NCI-H1694 treated with DMSO at 0.1 percent for 48 hours (cell line): ENCODE measurements at regions not wholly inside any gene's neighbourhood (a gene's known extent, or its start where the extent isn't known, plus 50 kb on each side); places are given as distances from the start of the nearest gene placed in this dataset.
A peak's percentile ranks its signal among the peaks of the same experiment; 100 is the strongest.

Experiments
- DNase-seq: peaks from one replicate; lab custom pipeline; 2025; lab: John Stamatoyannopoulos, UW

DNA sequence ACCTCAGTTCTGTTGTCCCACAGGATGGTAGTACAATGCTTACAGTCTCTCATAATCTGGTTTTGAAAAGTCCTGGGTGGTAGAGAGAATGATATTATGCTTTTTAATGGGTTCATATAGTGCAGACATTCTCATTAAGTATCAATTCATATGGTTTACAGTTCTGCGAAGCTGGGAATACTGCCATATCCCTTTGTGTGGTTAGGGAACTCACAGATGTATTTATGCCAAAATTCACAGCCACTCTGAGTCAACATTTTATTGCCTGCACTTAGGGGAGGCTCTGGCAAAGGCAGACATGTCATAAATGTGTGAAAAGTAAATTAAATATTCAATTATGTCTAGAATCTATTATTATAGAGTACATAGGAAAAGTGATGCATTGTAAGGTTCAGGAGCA is 808.2 kb downstream of the SUCLG1 start:
- peak; percentile 84 for DNase-seq

DNA sequence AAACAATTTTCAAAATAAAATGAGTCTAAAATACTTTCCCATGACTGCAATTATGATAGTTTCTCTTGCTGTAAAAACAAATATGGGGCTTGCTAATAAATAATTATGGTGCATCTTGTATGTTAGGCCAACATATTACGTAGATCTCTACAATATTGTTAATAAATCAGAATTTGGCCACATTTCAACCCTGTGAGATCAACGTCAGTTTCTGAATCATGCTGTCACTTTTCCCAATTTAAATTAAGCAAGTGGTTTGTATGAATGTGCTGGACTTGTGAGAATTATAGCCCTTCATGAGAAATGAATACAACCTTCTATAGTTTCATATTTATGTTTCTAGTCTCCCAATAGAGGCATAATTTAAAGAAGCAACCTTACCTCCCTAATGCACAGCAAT is 808.9 kb downstream of the SUCLG1 start:
- DNase-seq, result no peak

DNA sequence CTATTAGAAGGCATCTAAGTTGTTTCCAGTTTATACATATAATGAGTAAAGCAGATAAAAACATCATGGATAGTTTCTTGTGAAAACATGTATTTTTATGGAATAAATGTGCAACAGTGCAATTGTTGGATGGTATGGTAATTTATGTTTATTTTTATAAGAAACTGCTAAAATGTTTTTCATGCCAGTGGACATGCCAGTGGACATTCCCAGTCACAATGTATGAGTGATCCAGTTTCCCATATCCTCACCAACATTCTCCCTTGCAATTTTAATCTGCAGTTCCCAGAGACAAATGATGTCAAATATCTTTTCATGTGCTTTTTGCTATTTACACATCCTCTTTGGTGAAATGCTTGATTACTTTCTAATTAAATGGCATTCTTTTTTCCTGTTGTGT is 818.6 kb downstream of the SUCLG1 start:
- no peak for DNase-seq

DNA sequence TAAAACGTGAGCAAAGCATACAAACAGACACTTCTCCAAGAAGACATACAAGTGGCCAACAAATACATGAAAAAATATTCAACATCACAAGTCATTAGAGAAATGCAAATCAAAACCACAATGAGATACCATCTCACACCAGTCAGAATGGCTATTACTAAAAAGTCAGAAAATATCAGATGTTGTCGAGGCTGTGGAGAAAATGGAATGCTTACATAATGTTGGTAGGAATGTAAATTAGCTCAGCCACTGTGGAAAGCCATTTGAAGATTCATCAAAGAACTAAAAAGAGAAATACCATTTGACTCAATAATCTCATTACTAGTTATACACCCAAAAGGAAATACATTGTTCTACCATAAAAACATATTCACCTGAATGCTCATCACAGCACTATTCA is 825.7 kb downstream of the SUCLG1 start:
- no peak for DNase-seq

DNA sequence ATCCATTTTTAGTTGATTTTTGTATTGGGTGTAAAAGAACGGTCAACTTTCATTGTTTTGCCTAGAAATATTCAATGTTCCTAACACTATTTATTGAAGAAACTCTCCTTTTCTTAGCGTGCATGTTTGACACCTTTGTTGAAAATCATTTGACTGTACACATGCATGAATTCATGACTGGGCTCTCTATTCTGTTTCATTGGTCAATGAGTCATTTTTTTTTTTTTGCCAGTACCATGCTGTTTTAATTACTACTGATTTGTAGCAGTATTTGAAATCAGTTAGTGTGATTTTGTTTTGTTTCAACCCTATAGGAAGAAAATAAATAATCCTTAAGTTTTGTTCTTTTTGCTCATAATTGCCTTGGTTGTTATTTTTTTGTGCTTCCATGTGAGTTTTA is 828.7 kb downstream of the SUCLG1 start:
- DNase-seq, result no peak

DNA sequence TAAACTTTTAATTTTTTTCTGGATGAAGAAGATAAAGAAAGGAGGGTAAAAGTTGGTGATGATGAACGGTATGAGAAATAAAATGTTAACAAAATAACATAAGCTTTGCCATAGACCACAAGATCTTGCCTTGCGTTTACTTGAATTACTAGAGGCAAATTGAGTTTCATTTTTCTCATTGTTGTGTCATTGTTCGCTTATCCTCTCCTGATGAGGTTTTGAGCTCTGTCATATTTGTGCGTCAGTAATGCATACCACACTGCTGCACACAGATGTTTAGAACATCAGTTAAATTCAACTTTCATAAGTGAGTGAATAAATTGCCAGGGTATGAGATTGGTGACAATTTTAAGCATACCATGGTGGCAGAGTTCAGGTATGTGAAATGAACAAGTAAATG is 843.6 kb downstream of the SUCLG1 start:
- DNase-seq, result no peak

DNA sequence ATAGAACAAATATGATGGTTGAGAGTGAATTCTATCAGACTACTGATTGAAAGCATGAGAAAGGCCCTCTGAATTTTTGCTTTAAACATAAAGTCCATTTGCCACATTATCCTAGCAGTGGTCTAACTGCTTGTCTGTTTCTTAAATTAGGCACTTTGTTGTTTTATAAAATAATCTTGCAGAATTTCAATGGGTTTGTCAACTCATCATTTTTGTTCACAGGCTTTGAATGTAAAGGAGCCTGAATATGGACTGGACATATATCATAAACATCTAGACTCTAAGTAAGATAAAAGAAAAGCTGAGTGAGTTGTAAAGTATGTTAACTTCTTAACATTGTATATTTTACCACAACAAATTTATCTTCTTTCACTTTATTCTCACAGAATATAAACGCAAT is 845.9 kb downstream of the SUCLG1 start:
- DNase-seq, result no peak

DNA sequence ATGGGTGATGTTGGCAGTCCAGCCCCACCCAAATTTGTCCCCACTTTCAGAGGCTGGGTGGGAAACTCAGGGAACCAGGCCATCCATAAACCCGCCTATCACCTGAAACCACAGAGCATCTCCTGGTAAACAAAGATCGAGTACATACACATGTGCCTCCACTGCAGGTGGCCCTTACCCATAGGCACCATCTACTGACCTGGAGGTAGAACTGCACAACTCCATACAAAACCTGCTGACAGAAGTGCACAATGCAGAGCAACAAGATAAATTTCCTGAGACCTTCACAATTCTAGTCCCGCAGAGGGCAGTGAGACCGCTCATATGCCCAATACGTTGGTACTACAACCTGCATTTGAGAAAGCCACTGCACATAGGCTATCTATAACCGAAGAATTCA is 856.3 kb downstream of the SUCLG1 start:
- DNase-seq, result no peak

DNA sequence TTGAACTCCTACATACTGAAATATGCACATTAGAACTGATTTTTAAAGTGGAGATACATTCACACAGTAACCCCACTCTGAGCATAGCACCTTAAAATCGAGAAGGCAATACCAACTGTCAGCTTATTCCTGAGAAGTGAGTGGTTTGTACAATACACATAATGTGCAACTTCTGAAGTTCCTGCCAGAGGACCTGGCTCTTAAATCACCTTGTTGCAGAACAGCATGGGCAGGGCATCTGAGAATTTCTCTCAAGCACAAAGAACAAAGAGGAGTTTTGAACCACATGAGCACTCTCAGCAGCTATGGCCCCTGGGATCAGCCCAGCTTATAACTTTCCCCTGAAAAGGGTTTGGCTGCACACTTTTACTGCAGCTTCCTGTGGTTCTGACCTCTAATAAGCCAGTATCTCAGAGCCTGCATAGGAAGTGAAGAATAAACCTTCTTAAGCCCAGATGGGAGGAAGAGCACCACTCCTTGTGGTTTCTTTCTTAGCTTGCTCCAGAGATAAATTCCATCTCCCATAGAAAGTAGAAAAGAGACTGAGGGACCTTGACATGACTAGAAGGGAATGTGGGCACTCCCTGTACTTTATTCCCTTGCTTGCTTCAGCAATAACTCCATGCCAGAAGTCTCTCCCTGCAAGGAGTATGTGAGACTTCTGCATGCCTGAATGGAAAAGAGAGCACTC is 862.3 kb downstream of the SUCLG1 start:
- DNase-seq, result no peak

DNA sequence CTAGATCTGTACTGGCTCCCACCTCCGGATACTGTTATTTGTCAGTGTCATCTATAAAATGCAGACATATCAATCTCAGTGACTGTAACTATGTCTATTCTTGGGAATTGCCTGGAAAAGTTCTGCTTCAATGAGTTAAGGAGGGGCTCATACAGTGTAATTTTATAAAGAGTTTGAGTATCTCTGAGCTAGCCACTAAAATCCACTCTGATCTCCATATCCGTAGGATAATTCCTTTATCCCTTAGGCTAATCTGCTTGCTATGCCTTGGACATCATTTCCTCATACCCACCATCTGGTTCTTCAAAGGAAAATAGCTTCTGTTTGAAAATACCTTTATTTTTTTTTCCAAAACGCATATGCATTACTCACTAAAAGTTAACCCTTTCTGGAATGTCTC is 863.2 kb downstream of the SUCLG1 start:
- DNase-seq, result no peak

DNA sequence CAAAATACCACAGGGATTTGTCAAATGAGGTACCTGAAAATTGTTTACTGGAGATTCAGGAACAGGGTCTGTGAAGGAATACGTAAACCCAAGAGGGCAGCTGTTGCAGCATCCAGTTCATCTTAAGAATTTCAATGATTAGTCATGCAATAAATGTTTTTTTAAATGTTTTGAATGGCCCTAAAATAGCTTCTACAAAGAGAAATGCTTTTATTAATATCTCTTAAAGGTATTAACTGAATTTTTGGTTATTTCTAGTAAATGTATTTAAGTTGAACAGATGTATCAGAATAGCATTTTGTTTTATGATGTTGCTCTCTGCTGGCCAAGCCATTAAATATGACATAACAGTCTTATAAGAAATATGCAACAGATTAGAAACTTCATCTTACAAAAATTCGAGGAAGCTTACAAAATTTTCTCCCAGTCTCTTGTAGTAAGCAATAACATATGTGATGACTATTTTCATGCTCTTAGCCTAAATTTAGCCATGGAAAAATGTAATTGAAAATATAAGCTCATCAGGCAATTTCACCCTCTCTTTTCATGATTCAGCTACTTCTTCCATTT is 863.9 kb downstream of the SUCLG1 start:
- DNase-seq, result no peak

DNA sequence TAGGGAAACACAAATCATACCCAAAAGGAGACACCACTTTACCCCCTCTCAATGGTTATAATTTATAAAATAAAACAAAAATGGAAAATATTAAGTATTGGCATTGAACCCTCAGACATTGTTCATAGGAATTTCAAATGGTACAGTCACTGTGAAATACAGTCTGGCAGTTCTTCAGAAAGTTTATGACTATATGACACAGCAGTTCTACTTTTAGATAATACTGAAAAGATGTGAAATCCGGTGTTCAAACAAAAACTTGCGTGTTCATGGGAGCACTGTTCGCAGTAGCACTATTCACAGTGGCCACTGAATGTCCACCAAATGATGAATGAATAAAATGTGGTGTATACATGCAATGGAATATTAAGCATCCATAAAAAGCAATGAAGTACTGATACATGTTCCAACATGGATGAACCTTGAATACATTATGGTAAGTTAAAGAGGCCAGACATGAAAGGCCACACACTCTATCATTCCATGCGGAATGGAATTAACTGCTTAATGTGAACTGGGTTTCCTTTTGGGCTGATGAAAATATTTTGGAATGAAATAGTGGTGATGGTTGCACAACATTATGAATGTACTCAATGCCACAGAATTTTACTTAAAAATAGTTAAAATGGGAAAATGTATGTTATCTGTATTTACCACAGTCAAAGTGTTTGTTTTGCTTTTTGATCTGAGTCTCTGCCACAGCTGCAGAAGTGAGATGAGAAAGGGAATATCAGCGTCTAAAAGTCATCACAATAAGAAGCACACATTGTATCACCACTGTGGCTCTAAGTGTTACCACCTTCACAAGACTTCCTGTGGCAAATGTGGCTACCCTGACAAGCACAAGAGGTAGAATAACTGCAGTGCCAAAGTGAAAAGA is 864.6 kb downstream of the SUCLG1 start:
- DNase-seq, result no peak

DNA sequence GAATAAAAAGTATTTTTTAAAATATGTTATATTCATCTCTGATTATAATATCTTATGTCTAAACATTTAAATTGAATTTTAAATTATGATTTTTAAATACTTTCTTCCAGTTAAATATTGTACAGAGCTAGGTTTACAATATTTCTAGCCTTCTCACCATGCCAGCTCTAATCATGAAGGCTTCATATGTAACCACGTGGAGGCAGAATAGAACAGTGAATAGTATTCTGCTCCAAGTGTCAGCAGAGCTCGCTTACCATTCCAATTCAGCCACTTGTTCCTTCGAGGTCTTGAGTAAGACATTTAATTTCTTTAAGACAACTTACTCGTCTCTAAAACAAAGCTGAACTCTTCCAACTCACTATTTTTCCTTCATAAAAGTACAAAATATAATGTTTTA is 871.8 kb downstream of the SUCLG1 start:
- no peak for DNase-seq

DNA sequence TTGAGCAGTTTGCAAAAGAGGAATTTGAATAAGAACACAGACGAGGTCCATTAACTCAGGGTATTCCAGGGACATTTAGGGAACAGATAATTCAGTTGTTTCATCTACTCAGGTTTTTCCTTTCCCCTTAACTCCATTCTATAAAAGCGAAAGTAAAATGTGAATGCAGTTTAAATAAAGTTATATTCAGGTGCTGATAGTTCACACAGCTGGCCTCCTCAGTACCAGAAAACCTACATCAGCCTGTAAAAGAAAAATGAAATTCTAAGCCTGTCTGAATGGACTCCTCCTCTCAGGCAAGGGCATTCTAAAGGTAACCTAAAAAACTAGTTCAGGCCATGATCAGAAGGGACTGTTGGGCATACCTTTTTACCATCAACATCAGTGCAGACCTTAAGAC is 873.8 kb downstream of the SUCLG1 start:
- DNase-seq, result no peak

DNA sequence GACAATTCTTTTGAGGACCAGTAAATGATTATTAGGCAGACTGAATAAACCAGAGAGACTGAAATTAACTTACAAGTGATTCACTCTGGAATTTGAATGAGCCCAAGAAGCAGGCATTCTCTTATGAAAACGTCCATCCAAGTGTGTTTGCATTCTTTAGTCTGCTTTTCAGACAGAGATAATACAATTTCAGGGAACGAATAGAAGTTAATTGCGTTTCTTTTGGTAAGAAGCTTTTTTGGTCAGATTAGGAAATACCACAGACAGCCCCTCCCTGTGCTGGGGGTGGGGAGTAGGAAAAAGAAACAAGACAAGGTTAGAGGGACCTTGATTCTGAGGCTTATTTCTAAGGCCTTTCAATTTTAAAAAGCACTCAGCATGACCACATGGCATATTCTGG is 874.4 kb downstream of the SUCLG1 start:
- no peak for DNase-seq

DNA sequence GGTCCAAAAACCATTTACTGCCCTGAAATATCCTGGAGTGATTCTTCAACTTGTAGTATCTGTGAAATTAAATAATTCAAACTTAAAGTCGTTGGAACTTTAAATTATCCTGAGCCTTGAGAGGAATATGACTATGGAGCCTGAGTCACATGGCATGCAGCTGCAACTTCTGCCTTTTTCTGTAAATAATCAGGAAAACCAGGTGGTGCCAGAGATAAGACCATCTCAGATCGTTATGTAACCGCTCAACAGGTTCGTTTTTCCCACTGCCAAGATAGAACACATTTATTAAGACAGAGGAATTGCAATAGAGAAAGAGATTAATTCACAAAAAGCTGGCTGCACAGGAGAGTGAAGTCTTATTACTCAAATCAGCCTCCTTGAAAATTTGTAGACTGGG is 876.5 kb downstream of the SUCLG1 start:
- DNase-seq, result no peak

DNA sequence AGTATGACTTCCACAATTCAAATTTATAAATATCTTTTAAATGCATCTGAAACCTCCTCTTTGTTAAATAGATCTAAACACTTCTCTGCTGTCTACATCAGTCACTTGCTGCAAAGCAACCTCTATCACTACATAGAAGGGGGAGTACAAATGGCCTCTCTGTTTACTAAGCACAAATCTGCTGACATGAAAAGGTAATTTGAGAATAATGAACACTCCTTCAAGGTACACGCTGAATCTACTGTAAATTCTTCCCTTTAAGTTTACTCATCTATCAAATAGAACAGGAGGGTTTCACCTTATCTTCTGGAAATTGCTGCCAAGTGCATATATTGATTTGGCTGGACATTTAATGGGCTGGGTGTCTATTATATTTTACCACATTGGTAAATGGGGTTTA is 879.6 kb downstream of the SUCLG1 start:
- DNase-seq, result no peak

DNA sequence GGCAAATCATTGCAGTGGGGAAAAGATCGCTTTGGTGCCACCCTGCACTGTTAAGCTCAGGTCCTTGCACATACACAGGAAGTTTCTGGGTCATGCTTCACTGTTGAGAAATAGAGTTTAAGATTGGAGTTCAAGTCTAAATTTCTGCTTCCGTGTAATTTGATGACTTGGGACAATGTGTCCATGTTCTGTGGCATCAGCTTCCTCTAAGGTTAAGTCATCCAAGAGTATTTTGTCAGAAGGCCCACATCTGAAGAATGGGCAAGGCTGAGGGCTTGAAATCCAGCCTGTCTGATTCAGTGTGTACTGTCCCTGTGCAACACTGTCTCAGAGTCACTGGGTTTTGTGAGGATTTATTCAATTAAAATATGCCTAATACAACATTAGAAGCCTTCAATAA is 880.7 kb downstream of the SUCLG1 start:
- DNase-seq, result no peak

DNA sequence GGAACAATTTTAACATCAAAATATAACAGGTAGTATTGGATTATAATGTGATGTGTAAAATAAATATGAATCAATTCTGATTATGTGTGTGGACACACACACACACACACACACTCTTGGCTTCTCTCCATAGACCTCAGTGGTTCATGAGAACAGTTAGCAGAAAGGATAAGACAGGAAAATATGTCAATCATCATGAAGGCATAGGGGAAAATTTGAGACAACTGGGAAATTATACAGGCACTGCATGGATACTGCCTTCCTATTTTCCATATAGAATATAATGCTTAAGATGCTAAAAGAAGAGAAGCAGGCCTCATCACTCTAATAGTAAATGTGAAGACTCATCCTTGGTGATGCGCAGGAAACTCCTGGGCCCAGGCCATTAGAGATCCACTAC is 884.5 kb downstream of the SUCLG1 start:
- DNase-seq, result no peak

DNA sequence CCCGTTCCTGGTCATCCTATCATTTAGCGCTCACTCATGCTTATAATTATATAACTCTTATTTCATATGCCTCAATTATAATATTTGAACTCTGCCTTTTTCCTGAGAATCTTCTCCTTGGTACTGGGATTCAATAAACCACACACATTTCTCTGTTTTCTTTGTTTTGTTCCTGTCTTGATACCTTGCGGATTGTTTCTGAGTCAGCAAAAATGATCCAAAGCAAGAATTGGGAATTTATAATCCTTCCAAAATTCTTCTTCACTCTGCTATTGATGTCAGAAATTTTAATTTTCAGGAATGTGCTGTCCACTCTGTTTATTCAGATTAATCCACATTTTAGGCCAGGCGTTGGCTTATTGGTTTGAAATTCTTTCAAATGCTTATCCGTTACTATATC is 886.0 kb downstream of the SUCLG1 start:
- DNase-seq, result no peak

DNA sequence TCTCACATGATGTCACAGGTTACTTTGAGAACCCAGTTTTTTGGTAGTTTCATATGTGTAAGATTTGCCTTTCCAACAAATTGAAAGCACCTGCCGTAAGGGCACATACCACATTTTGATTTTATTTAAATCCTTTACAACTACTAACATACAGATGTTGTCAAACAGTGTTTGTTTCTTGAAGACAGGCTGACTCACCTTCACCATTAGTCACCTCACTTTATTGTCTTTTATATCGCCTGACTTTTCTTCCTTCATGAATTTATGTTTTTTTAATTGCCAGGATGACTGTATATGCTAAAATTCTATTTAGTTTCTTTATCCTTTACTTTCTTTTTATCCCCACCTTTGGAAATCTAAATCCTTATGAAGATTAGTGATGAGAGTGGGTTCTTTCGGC is 886.7 kb downstream of the SUCLG1 start:
- no peak for DNase-seq

DNA sequence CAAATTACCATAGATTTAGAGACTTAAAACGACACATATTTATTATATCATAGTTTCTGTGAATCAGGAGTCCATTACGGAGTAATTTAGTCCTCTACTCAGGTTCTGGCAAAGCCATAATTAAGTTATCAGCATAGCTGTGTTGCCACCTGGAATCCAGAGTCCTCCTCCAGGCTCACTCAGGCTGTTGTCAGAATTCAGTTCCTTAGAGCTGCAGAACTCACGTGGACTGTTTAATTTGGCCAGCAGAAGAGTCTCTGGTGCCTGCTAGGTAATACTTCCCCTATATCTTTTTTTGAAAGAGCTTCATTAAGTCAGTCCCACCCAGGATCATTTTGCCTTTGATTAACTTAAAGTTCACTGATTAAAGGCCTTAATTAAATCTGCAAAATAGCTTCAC is 891.5 kb downstream of the SUCLG1 start:
- no peak for DNase-seq

DNA sequence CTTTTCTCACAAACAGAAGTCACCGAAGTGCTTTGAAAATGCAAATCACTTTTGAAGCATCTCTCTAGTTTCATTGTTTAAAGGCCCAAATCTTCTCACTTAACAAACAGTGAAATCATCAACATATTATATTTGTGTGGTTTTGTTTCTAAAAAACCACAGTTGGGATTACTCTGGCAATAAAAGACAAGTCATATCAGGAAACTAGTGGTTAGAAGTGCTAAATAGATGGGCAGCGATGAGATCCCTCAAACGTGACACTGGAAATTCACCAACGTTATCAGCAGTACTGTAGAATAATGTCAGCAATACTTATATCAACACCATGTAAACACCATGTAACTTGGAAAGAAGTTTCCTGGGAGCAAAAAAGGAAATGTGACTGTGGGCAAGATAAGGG is 893.5 kb downstream of the SUCLG1 start:
- DNase-seq, result no peak
